GM23338 (cell line): ENCODE measurements at regions not wholly inside any gene's neighbourhood (a gene's known extent, or its start where the extent isn't known, plus 50 kb on each side); places are given as distances from the start of the nearest gene placed in this dataset.

Experiments used
- ATAC-seq: fragments of 200-7000 bp; cut with Tn5 transposase; 3 replicates; pipeline ENCODE4 v1.9.1; 2020
- DNase-seq: peaks from one replicate; pipeline ENCODE4 v3.0.0-alpha.2; 2015; ENCODE audit warnings: low spot score
- H2AFZ ChIP-seq: fragments of 200-600 bp; sonication (generic); 2 replicates; pipeline ENCODE4 v1.8.0; 2016; ENCODE audit warnings: antibody characterized with exemption, mild to moderate bottlenecking, moderate library complexity
- H3F3A ChIP-seq: fragments of 200-600 bp; sonication (generic); replicated peaks from 2 replicates; pipeline ENCODE4 v1.8.0; 2017; ENCODE audit warnings: antibody characterized with exemption, mixed run types, low read depth
- H3K27ac ChIP-seq: fragments of 200-600 bp; sonication (generic); 2 replicates; pipeline ENCODE4 v1.6.1; 2016; ENCODE audit warnings: low read depth
- H3K27me3 ChIP-seq: fragments of 200-600 bp; sonication (generic); 2 replicates; pipeline ENCODE4 v1.8.0; 2016; ENCODE audit warnings: mild to moderate bottlenecking, mixed run types, moderate library complexity; ENCODE audit not compliant: insufficient read depth
- H3K36me3 ChIP-seq: fragments of 200-600 bp; sonication (generic); 2 replicates; pipeline ENCODE4 v1.8.0; 2016; ENCODE audit warnings: mild to moderate bottlenecking; ENCODE audit not compliant: insufficient read depth
- H3K4me1 ChIP-seq: fragments of 200-600 bp; sonication (generic); 2 replicates; pipeline ENCODE4 v1.8.0; 2016; ENCODE audit warnings: mild to moderate bottlenecking, moderate library complexity; ENCODE audit not compliant: insufficient read depth
- H3K4me2 ChIP-seq: fragments of 200-600 bp; sonication (generic); 2 replicates; pipeline ENCODE4 v1.7.1; 2017; ENCODE audit warnings: mixed run types
- H3K4me3 ChIP-seq: fragments of 200-600 bp; sonication (generic); 2 replicates; pipeline ENCODE4 v1.6.1; 2016; ENCODE audit warnings: mixed run types
- H3K79me2 ChIP-seq: fragments of 200-600 bp; sonication (generic); replicated peaks from 2 replicates; pipeline ENCODE4 v1.8.0; 2017; ENCODE audit warnings: mild to moderate bottlenecking; ENCODE audit not compliant: insufficient read depth
- H3K9me2 ChIP-seq: fragments of 200-600 bp; sonication (generic); 2 replicates; pipeline ENCODE4 v1.8.0; 2017; ENCODE audit not compliant: insufficient read depth
- H4K20me1 ChIP-seq: fragments of 200-600 bp; sonication (generic); replicated peaks from 2 replicates; pipeline ENCODE4 v1.8.0; 2017; ENCODE audit warnings: mild to moderate bottlenecking; ENCODE audit not compliant: insufficient read depth
- H3K27ac Mint-ChIP-seq: 2 replicates; pipeline ENCODE4 v1.8.0; 2020; ENCODE audit warnings: inconsistent platforms, mild to moderate bottlenecking, moderate library complexity, mixed read lengths
- H3K27me3 Mint-ChIP-seq: 3 replicates; pipeline ENCODE4 v1.8.0; 2022; ENCODE audit warnings: low read depth, mild to moderate bottlenecking, moderate library complexity, mixed read lengths, inconsistent platforms; ENCODE audit not compliant: insufficient read depth, poor library complexity
- H3K36me3 Mint-ChIP-seq: 3 replicates; pipeline ENCODE4 v1.8.0; 2021; ENCODE audit warnings: low read depth, mild to moderate bottlenecking, inconsistent platforms, moderate library complexity, mixed read lengths
- H3K4me1 Mint-ChIP-seq: 3 replicates; pipeline ENCODE4 v1.8.0; 2020; ENCODE audit warnings: mild to moderate bottlenecking, inconsistent platforms, mixed read lengths
- H3K4me3 Mint-ChIP-seq: 3 replicates; pipeline ENCODE4 v1.8.0; 2021; ENCODE audit warnings: moderate library complexity, mild to moderate bottlenecking, inconsistent platforms, mixed read lengths
- H3K9me3 Mint-ChIP-seq: 3 replicates; pipeline ENCODE4 v1.8.0; 2020; ENCODE audit warnings: moderate library complexity, mild to moderate bottlenecking, inconsistent platforms, mixed read lengths
- CTCF ChIP-seq, 2 experiments: fragments of 200-600 bp in 1 of 2; sonication (generic) in 1 of 2; conservative IDR thresholded peaks; 2 replicates each; pipeline versions ENCODE4 v1.5.1 to v1.6.1; 2016 to 2017; ENCODE audit warnings: antibody characterized with exemption in 2 of 2, low read depth in 2 of 2, mild to moderate bottlenecking in 2 of 2, moderate library complexity in 1 of 2
- ETS1 ChIP-seq: IDR thresholded peaks from 2 replicates; pipeline ENCODE4 v1.6.1; 2016; ENCODE audit warnings: antibody characterized with exemption
- EZH2 ChIP-seq: fragments of 200-600 bp; sonication (generic); IDR thresholded peaks from one replicate; pipeline ENCODE4 v1.8.0; 2017; ENCODE audit warnings: antibody characterized with exemption, mild to moderate bottlenecking, low read depth; ENCODE audit not compliant: unreplicated experiment
- EZH2phosphoT487 ChIP-seq: fragments of 200-600 bp; sonication (generic); IDR thresholded peaks from one replicate; pipeline ENCODE4 v1.8.1; 2018; ENCODE audit warnings: antibody characterized with exemption; ENCODE audit not compliant: unreplicated experiment
- JUNB ChIP-seq: IDR thresholded peaks from one replicate; pipeline ENCODE4 v1.6.1; 2016; ENCODE audit warnings: antibody characterized with exemption; ENCODE audit not compliant: unreplicated experiment
- NANOG ChIP-seq: IDR thresholded peaks from 2 replicates; pipeline ENCODE4 v1.6.1; 2016; ENCODE audit warnings: antibody characterized with exemption, borderline replicate concordance
- POLR2AphosphoS5 ChIP-seq: IDR thresholded peaks from 2 replicates; pipeline ENCODE4 v1.6.1; 2016; ENCODE audit warnings: antibody characterized with exemption, low read depth
- REST ChIP-seq: IDR thresholded peaks from one replicate; pipeline ENCODE4 v1.6.1; 2018; ENCODE audit warnings: antibody characterized with exemption; ENCODE audit not compliant: unreplicated experiment
- STAT1 ChIP-seq: IDR thresholded peaks from one replicate; pipeline ENCODE4 v1.6.1; 2016; ENCODE audit warnings: antibody characterized with exemption; ENCODE audit not compliant: unreplicated experiment

GRCh38 chr6:84908304-84908904 lies 144.0 kb upstream of the TBX18 start (continued):
- no peak for TF ChIP-seq CTCF (conservative IDR thresholded peaks at IDR 0.05; ENCODE audit: low read depth in 2 of 2)
- no peak for TF ChIP-seq NANOG
- TF ChIP-seq EZH2phosphoT487: no peak
- no peak for TF ChIP-seq STAT1

- ATAC-seq (no peak), DNase-seq (no peak)
- no peaks in the 10 kb centered on the region for H3K9me3 Mint-ChIP-seq
- H3K36me3 Mint-ChIP-seq: no peaks in the 10 kb centered on the region
- H3K27ac Mint-ChIP-seq: no peak overlapping the region
- Histone ChIP-seq H3K4me2 (no peak overlapping the region), H3K27me3 (no peaks in the 10 kb centered on the region), H3K9me2 (peaks cover 3% of the 10 kb centered on the region; the same call in 1 of the 2 replicates), H3K27ac (no peak overlapping the region), H3K36me3 (no peaks in the 10 kb centered on the region), H3K4me1 (peaks cover 10% of the 10 kb centered on the region), H3K4me3 (no peak overlapping the region), H4K20me1 (no peaks in the 10 kb centered on the region), H2AFZ (no peak overlapping the region), H3F3A (no peaks in the 10 kb centered on the region), H3K79me2 (no peaks in the 10 kb centered on the region)
- H3K4me1 Mint-ChIP-seq: peaks cover 10% of the 10 kb centered on the region; the same call in 2 of the 3 replicates
- no peak overlapping the region for H3K4me3 Mint-ChIP-seq
- no peaks in the 10 kb centered on the region for H3K27me3 Mint-ChIP-seq
- TF ChIP-seq POLR2AphosphoS5 (no peak), EZH2 (no peak), ETS1 (no peak), JUNB (no peak), NANOG (no peak), EZH2phosphoT487 (no peak), REST (no peak)
Measured at GRCh38 chr6:84906514-84906913, 142.1 kb upstream of the TBX18 start.
